DOHH2 (cell line): ENCODE measurements at regions not wholly inside any gene's neighbourhood (a gene's known extent, or its start where the extent isn't known, plus 50 kb on each side); places are given as distances from the start of the nearest gene placed in this dataset.

Experiments
- H3F3A ChIP-seq: fragments of 200-600 bp; sonication (generic), shearing (Covaris generic); 2 replicates; pipeline ENCODE4 v1.6.0; 2016; ENCODE audit warnings: antibody characterized with exemption, mild to moderate bottlenecking; ENCODE audit not compliant: control insufficient read depth, insufficient read depth
- H3K27ac ChIP-seq: fragments of 200-600 bp; sonication (generic); 2 replicates; pipeline ENCODE4 v1.5.1; 2014; ENCODE audit warnings: low read depth, mild to moderate bottlenecking, low read length, moderate library complexity
- H3K27me3 ChIP-seq: fragments of 200-600 bp; sonication (generic); 2 replicates; pipeline ENCODE4 v1.6.1; 2014; ENCODE audit warnings: mild to moderate bottlenecking, low read length, mixed read lengths; ENCODE audit not compliant: control insufficient read depth
- H3K36me3 ChIP-seq: fragments of 200-600 bp; sonication (generic); 2 replicates; pipeline ENCODE4 v1.6.1; 2014; ENCODE audit warnings: mild to moderate bottlenecking, low read length, moderate library complexity, mixed read lengths; ENCODE audit not compliant: control insufficient read depth
- H3K4me1 ChIP-seq: fragments of 200-600 bp; sonication (generic); 2 replicates; pipeline ENCODE4 v1.6.1; 2014; ENCODE audit warnings: mild to moderate bottlenecking, low read length, mixed read lengths; ENCODE audit not compliant: control insufficient read depth
- H3K4me2 ChIP-seq: fragments of 200-600 bp; sonication (generic); 2 replicates; pipeline ENCODE4 v1.6.0; 2014; ENCODE audit warnings: mild to moderate bottlenecking, low read length, moderate library complexity
- H3K4me3 ChIP-seq: fragments of 200-600 bp; sonication (generic); 2 replicates; pipeline ENCODE4 v1.5.1; 2014; ENCODE audit warnings: mild to moderate bottlenecking, low read length, mixed read lengths
- H3K79me2 ChIP-seq: fragments of 200-600 bp; sonication (generic); 2 replicates; pipeline ENCODE4 v1.6.1; 2014; ENCODE audit warnings: mild to moderate bottlenecking, low read length, mixed read lengths; ENCODE audit not compliant: control insufficient read depth
- H3K9me2 ChIP-seq: fragments of 200-600 bp; sonication (generic); replicated peaks from 2 replicates; pipeline ENCODE4 v1.6.1; 2014; ENCODE audit warnings: mild to moderate bottlenecking, low read length, mixed read lengths; ENCODE audit not compliant: control insufficient read depth
- H3K9me3 ChIP-seq: fragments of 200-600 bp; sonication (generic); 2 replicates; pipeline ENCODE4 v1.6.1; 2014; ENCODE audit warnings: antibody characterized with exemption, low read length, mixed read lengths; ENCODE audit not compliant: control insufficient read depth, insufficient read depth
- H4K20me1 ChIP-seq: fragments of 200-600 bp; sonication (generic); 2 replicates; pipeline ENCODE4 v1.6.0; 2014; ENCODE audit warnings: low read depth, mild to moderate bottlenecking, antibody characterized with exemption, low read length, moderate library complexity; ENCODE audit not compliant: control insufficient read depth, insufficient read depth
- EZH2phosphoT487 ChIP-seq: fragments of 200-600 bp; sonication (generic); IDR thresholded peaks from 2 replicates; pipeline ENCODE4 v1.6.1; 2017; ENCODE audit warnings: borderline replicate concordance, mild to moderate bottlenecking, antibody characterized with exemption, low read length, moderate library complexity, mixed read lengths
- TF ChIP-seq, protein P1 (sequence below): fragments of 200-600 bp; sonication (generic); IDR thresholded peaks from one replicate; pipeline ENCODE4 v1.5.1; 2014; ENCODE audit warnings: antibody characterized with exemption, mild to moderate bottlenecking, low read depth, low read length; ENCODE audit not compliant: poor library complexity, severe bottlenecking

DNA sequence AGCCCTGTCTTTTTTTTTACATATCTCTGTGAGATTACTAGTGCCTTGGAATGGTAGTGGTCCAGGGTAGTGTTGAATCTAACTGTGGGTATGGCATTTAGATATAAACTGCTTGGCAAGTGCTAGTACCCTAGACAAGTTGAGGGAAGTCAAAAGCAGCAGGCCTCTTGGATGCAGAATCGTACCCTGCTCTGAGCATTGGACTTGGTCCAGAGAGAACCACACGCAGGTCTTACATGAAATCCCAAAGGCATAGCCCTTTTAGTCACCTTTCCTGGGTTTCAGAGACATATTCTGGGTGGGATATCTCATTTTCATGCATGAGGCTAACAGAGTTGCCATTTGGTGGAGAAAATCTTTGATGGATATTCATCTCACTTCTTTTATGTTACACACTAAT, 641.4 kb downstream of the PDCD6IP start:
- TF ChIP-seq EZH2phosphoT487 = no peak
- TF ChIP-seq, protein P1, sequence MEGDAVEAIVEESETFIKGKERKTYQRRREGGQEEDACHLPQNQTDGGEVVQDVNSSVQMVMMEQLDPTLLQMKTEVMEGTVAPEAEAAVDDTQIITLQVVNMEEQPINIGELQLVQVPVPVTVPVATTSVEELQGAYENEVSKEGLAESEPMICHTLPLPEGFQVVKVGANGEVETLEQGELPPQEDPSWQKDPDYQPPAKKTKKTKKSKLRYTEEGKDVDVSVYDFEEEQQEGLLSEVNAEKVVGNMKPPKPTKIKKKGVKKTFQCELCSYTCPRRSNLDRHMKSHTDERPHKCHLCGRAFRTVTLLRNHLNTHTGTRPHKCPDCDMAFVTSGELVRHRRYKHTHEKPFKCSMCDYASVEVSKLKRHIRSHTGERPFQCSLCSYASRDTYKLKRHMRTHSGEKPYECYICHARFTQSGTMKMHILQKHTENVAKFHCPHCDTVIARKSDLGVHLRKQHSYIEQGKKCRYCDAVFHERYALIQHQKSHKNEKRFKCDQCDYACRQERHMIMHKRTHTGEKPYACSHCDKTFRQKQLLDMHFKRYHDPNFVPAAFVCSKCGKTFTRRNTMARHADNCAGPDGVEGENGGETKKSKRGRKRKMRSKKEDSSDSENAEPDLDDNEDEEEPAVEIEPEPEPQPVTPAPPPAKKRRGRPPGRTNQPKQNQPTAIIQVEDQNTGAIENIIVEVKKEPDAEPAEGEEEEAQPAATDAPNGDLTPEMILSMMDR = no peak
- H3K4me1 ChIP-seq = no peaks in the 10 kb centered on the region
- H3K4me3 ChIP-seq = no peak overlapping the region
- peaks cover 11% of the 10 kb centered on the region; the same call in 1 of the 2 replicates for H3K9me3 ChIP-seq
- H3K4me2 ChIP-seq = no peak overlapping the region
- H3K27ac ChIP-seq = no peak overlapping the region
- no peaks in the 10 kb centered on the region for H4K20me1 ChIP-seq
- H3F3A ChIP-seq = no peaks in the 10 kb centered on the region
- H3K36me3 ChIP-seq = no peaks in the 10 kb centered on the region
- H3K27me3 ChIP-seq = no peaks in the 10 kb centered on the region
- H3K9me2 ChIP-seq = no peaks in the 10 kb centered on the region
- H3K79me2 ChIP-seq = no peaks in the 10 kb centered on the region

DNA sequence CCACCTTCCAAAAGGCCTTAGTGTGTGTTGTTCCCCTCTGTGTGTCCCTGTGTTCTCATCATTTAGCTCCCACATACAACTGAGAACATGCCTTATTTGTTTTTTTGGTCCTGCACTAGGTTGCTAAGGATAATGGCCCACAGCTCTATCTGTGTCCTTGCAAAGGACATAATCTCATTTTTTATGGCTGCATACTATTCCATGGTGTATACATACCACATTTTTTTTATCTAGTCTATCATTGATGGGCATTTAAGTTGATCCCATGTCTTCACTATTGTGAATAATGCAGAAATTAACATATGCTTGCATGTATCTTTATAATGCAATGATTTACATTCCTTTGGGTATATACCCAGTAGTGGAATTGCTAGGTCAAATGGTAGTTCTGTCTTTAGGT, 645.7 kb downstream of the PDCD6IP start:
- no peak overlapping the region for H3K27ac ChIP-seq
- H3K36me3 ChIP-seq = no peaks in the 10 kb centered on the region
- no peaks in the 10 kb centered on the region for H3K4me1 ChIP-seq
- H3K79me2 ChIP-seq = no peaks in the 10 kb centered on the region
- H3F3A ChIP-seq = no peaks in the 10 kb centered on the region
- no peaks in the 10 kb centered on the region for H4K20me1 ChIP-seq
- peaks cover 11% of the 10 kb centered on the region; the same call in 1 of the 2 replicates for H3K9me3 ChIP-seq
- no peaks in the 10 kb centered on the region for H3K27me3 ChIP-seq
- H3K4me2 ChIP-seq = no peak overlapping the region
- TF ChIP-seq, protein P1 = no peak
- no peak for TF ChIP-seq EZH2phosphoT487
- H3K9me2 ChIP-seq = no peaks in the 10 kb centered on the region
- H3K4me3 ChIP-seq = no peak overlapping the region

DNA sequence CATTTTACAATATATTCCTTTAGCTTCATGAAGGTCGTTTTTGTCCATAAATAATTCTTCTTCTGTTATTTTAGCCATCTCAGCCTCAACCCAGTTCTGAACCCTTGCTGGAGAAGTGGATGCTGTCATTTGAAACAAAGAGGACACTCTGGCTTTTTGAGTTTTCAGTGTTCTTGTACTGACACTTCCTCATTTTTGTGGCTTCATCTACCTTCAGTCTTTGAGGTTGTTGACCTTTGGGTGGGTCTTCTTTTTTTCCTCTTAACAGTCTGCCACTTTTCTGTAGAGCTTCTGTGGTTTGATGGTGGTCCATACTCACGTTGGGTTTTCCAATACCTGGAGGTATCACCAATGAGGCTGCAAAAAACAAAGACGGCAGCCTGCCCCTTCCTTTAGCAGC, 650.9 kb downstream of the PDCD6IP start:
- H3K4me3 ChIP-seq = no peak overlapping the region
- H3F3A ChIP-seq = no peaks in the 10 kb centered on the region
- no peak overlapping the region for H3K4me2 ChIP-seq
- H3K27ac ChIP-seq = no peak overlapping the region
- no peaks in the 10 kb centered on the region for H3K36me3 ChIP-seq
- TF ChIP-seq EZH2phosphoT487 = no peak
- TF ChIP-seq, protein P1 = no peak
- H3K4me1 ChIP-seq = no peaks in the 10 kb centered on the region
- no peaks in the 10 kb centered on the region for H3K27me3 ChIP-seq
- H3K9me3 ChIP-seq = peaks cover under 1% of the 10 kb centered on the region; the same call in 1 of the 2 replicates
- H4K20me1 ChIP-seq = no peaks in the 10 kb centered on the region
- no peaks in the 10 kb centered on the region for H3K79me2 ChIP-seq
- no peaks in the 10 kb centered on the region for H3K9me2 ChIP-seq
